HEK293 (cell line): ENCODE measurements at regions not wholly inside any gene's neighbourhood (a gene's known extent, or its start where the extent isn't known, plus 50 kb on each side); places are given as distances from the start of the nearest gene placed in this dataset.

ENCODE experiments used
- GFI1B ChIP-seq: fragments of 450-650 bp; formaldehyde crosslinking; IDR thresholded peaks from 2 replicates; pipeline ENCODE4 v1.5.1; 2016; ENCODE audit warnings: missing biosample characterization, missing genetic modification characterization
- ZNF114 ChIP-seq: fragments of 450-650 bp; formaldehyde crosslinking; IDR thresholded peaks from 2 replicates; pipeline ENCODE4 v1.5.0; 2017; ENCODE audit warnings: missing biosample characterization, missing genetic modification characterization
- ZNF175 ChIP-seq: fragments of 450-650 bp; formaldehyde crosslinking; IDR thresholded peaks from 2 replicates; pipeline ENCODE4 v1.5.1; 2016; ENCODE audit warnings: missing biosample characterization, missing genetic modification characterization

GRCh38 chr20:52569201-52569600 lies 377.6 kb upstream of the ZFP64 start:
- TF ChIP-seq ZNF175, result no peak
- TF ChIP-seq ZNF114 (tag by site-specific recombination), result no peak
- no peak for TF ChIP-seq GFI1B (tag by site-specific recombination)
